Activated CD4-positive, alpha-beta memory T cell treated with anti-CD3 and anti-CD28 coated beads, Interleukin-2, amount 10 ng/mL, durations not matched to agents 7 days and 5 days (primary cell): ENCODE measurements at regions not wholly inside any gene's neighbourhood (a gene's known extent, or its start where the extent isn't known, plus 50 kb on each side); places are given as distances from the start of the nearest gene placed in this dataset.

Source experiments
- CTCF ChIA-PET: fragments of 350-600 bp; sonication (Branson Sonifier 250); formaldehyde crosslinking; loops from one replicate; lab custom pipeline; 2021; ENCODE audit warnings: antibody characterized with exemption, inconsistent platforms; lab: Charles Lee
- POLR2A ChIA-PET: fragments of 350-600 bp; sonication (Branson Sonifier 250); formaldehyde crosslinking; loops from one replicate; lab custom pipeline; 2021; ENCODE audit warnings: antibody characterized with exemption; lab: Charles Lee
- DNase-seq: peaks from one replicate; pipeline ENCODE4 v3.0.0-alpha.2; 2020
- H3K27ac Mint-ChIP-seq: one replicate; pipeline ENCODE4 v1.8.0; 2021; ENCODE audit warnings: mild to moderate bottlenecking, mixed read lengths
- H3K27me3 Mint-ChIP-seq: one replicate; pipeline ENCODE4 v1.8.0; 2021; ENCODE audit warnings: mixed read lengths
- H3K36me3 Mint-ChIP-seq: one replicate; pipeline ENCODE4 v1.8.0; 2021; ENCODE audit warnings: low read depth, mixed read lengths
- H3K4me1 Mint-ChIP-seq: one replicate; pipeline ENCODE4 v1.8.0; 2021; ENCODE audit warnings: mixed read lengths
- H3K4me3 Mint-ChIP-seq: one replicate; pipeline ENCODE4 v1.8.0; 2021; ENCODE audit warnings: mild to moderate bottlenecking, mixed read lengths
- H3K9me3 Mint-ChIP-seq: one replicate; pipeline ENCODE4 v1.8.0; 2021; ENCODE audit warnings: mixed read lengths

GRCh38 chr4:18669390-18669789 is 647.8 kb upstream of the LCORL start:
- CTCF ChIA-PET = no interaction called here
- no peak overlapping the region for H3K27ac Mint-ChIP-seq

GRCh38 chr4:18666322-18666721 is 644.8 kb upstream of the LCORL start:
- H3K27me3 Mint-ChIP-seq = no peaks in the 10 kb centered on the region
- H3K27ac Mint-ChIP-seq = no peak overlapping the region
- no peaks in the 10 kb centered on the region for H3K4me1 Mint-ChIP-seq
- ChIA-PET POLR2A (no interaction called here), CTCF (no interaction called here)
- no peaks in the 10 kb centered on the region for H3K36me3 Mint-ChIP-seq
- H3K9me3 Mint-ChIP-seq = no peaks in the 10 kb centered on the region
- no peak for DNase-seq
- no peak overlapping the region for H3K4me3 Mint-ChIP-seq

More at GRCh38 chr4:18669390-18669789, 647.8 kb upstream of the LCORL start:
- Mint-ChIP-seq H3K27me3 (no peaks in the 10 kb centered on the region), H3K9me3 (no peaks in the 10 kb centered on the region), H3K36me3 (no peaks in the 10 kb centered on the region), H3K4me1 (no peaks in the 10 kb centered on the region), H3K4me3 (no peak overlapping the region)
- POLR2A ChIA-PET = no interaction called here
- no peak for DNase-seq

GRCh38 chr4:18664171-18664570 is 642.6 kb upstream of the LCORL start:
- no peaks in the 10 kb centered on the region for H3K4me1 Mint-ChIP-seq
- no peaks in the 10 kb centered on the region for H3K9me3 Mint-ChIP-seq
- CTCF ChIA-PET = no interaction called here
- no peaks in the 10 kb centered on the region for H3K36me3 Mint-ChIP-seq
- POLR2A ChIA-PET = no interaction called here
- DNase-seq = no peak
- no peak overlapping the region for H3K4me3 Mint-ChIP-seq
- H3K27me3 Mint-ChIP-seq = no peaks in the 10 kb centered on the region
- H3K27ac Mint-ChIP-seq = no peak overlapping the region

- Mint-ChIP-seq H3K4me1 (no peaks in the 10 kb centered on the region), H3K36me3 (no peaks in the 10 kb centered on the region), H3K27me3 (no peaks in the 10 kb centered on the region), H3K4me3 (no peak overlapping the region), H3K27ac (no peak overlapping the region), H3K9me3 (no peaks in the 10 kb centered on the region)
- ChIA-PET POLR2A (no interaction called here), CTCF (no interaction called here)
- no peak for DNase-seq
These were observed 623.8 kb upstream of the LCORL start for GRCh38 chr4:18645351-18645750.

GRCh38 chr4:18641334-18641733 is 619.8 kb upstream of the LCORL start:
- H3K27me3 Mint-ChIP-seq = no peaks in the 10 kb centered on the region
- no peaks in the 10 kb centered on the region for H3K36me3 Mint-ChIP-seq
- H3K9me3 Mint-ChIP-seq = no peaks in the 10 kb centered on the region
- no peak for DNase-seq
- no peak overlapping the region for H3K4me3 Mint-ChIP-seq
- POLR2A ChIA-PET = no interaction called here
- H3K4me1 Mint-ChIP-seq = no peaks in the 10 kb centered on the region
- no peak overlapping the region for H3K27ac Mint-ChIP-seq
- CTCF ChIA-PET = no interaction called here

- DNase-seq = no peak
- Mint-ChIP-seq H3K36me3 (no peaks in the 10 kb centered on the region), H3K4me3 (no peak overlapping the region), H3K27ac (no peak overlapping the region), H3K9me3 (no peaks in the 10 kb centered on the region), H3K4me1 (no peaks in the 10 kb centered on the region), H3K27me3 (no peaks in the 10 kb centered on the region)
- POLR2A ChIA-PET = no interaction called here
- CTCF ChIA-PET = no interaction called here
These were observed 616.5 kb upstream of the LCORL start for GRCh38 chr4:18638031-18638430.

GRCh38 chr4:18636001-18636585 is 614.5 kb upstream of the LCORL start:
- H3K4me1 Mint-ChIP-seq = no peaks in the 10 kb centered on the region
- no peak overlapping the region for H3K27ac Mint-ChIP-seq
- CTCF ChIA-PET = no interaction called here
- H3K9me3 Mint-ChIP-seq = peaks cover 2% of the 10 kb centered on the region
- POLR2A ChIA-PET = no interaction called here
- H3K4me3 Mint-ChIP-seq = no peak overlapping the region
- no peaks in the 10 kb centered on the region for H3K27me3 Mint-ChIP-seq
- H3K36me3 Mint-ChIP-seq = no peaks in the 10 kb centered on the region
- no peak for DNase-seq

GRCh38 chr4:18635531-18635930 is 614.0 kb upstream of the LCORL start:
- ChIA-PET CTCF (no interaction called here), POLR2A (no interaction called here)
- H3K27me3 Mint-ChIP-seq = no peaks in the 10 kb centered on the region
- no peak for DNase-seq
- no peaks in the 10 kb centered on the region for H3K36me3 Mint-ChIP-seq
- peaks cover 3% of the 10 kb centered on the region for H3K9me3 Mint-ChIP-seq
- H3K4me3 Mint-ChIP-seq = no peak overlapping the region
- H3K27ac Mint-ChIP-seq = no peak overlapping the region
- H3K4me1 Mint-ChIP-seq = no peaks in the 10 kb centered on the region

- Mint-ChIP-seq H3K4me3 (no peak overlapping the region), H3K9me3 (peaks cover 3% of the 10 kb centered on the region), H3K4me1 (no peaks in the 10 kb centered on the region), H3K27me3 (no peaks in the 10 kb centered on the region), H3K27ac (no peak overlapping the region), H3K36me3 (no peaks in the 10 kb centered on the region)
- POLR2A ChIA-PET = no interaction called here
- CTCF ChIA-PET = no interaction called here
- DNase-seq = no peak
These were observed 610.0 kb upstream of the LCORL start for GRCh38 chr4:18631586-18631985.

- no peaks in the 10 kb centered on the region for H3K27me3 Mint-ChIP-seq
- POLR2A ChIA-PET = no interaction called here
- H3K36me3 Mint-ChIP-seq = no peaks in the 10 kb centered on the region
These were observed 608.9 kb upstream of the LCORL start for GRCh38 chr4:18630218-18631110.

GRCh38 chr4:18627447-18628005 is 606.0 kb upstream of the LCORL start:
- peaks cover 3% of the 10 kb centered on the region for H3K9me3 Mint-ChIP-seq
- no peak overlapping the region for H3K27ac Mint-ChIP-seq
- CTCF ChIA-PET = no interaction called here

More at GRCh38 chr4:18630218-18631110, 608.9 kb upstream of the LCORL start:
- no peak for DNase-seq
- no peak overlapping the region for H3K4me3 Mint-ChIP-seq
- CTCF ChIA-PET = no interaction called here
- peaks cover 3% of the 10 kb centered on the region for H3K9me3 Mint-ChIP-seq
- H3K27ac Mint-ChIP-seq = no peak overlapping the region
- H3K4me1 Mint-ChIP-seq = no peaks in the 10 kb centered on the region

GRCh38 chr4:18626996-18627395 is 605.4 kb upstream of the LCORL start:
- DNase-seq = no peak
- no peak overlapping the region for H3K4me3 Mint-ChIP-seq
- H3K36me3 Mint-ChIP-seq = no peaks in the 10 kb centered on the region
- CTCF ChIA-PET = no interaction called here
- H3K4me1 Mint-ChIP-seq = no peaks in the 10 kb centered on the region
- peaks cover 3% of the 10 kb centered on the region for H3K9me3 Mint-ChIP-seq
- H3K27me3 Mint-ChIP-seq = no peaks in the 10 kb centered on the region
- no peak overlapping the region for H3K27ac Mint-ChIP-seq
- POLR2A ChIA-PET = no interaction called here

More at GRCh38 chr4:18627447-18628005, 606.0 kb upstream of the LCORL start:
- Mint-ChIP-seq H3K27me3 (no peaks in the 10 kb centered on the region), H3K36me3 (no peaks in the 10 kb centered on the region), H3K4me3 (no peak overlapping the region), H3K4me1 (no peaks in the 10 kb centered on the region)
- DNase-seq = no peak
- POLR2A ChIA-PET = no interaction called here

- ChIA-PET CTCF (no interaction called here), POLR2A (no interaction called here)
- no peaks in the 10 kb centered on the region for H3K4me1 Mint-ChIP-seq
- H3K4me3 Mint-ChIP-seq = no peak overlapping the region
- no peaks in the 10 kb centered on the region for H3K36me3 Mint-ChIP-seq
- no peak overlapping the region for H3K27ac Mint-ChIP-seq
- no peak for DNase-seq
- no peaks in the 10 kb centered on the region for H3K27me3 Mint-ChIP-seq
- H3K9me3 Mint-ChIP-seq = peaks cover 3% of the 10 kb centered on the region
These were observed 604.8 kb upstream of the LCORL start for GRCh38 chr4:18626366-18626765.
